ENCODE measurements at regions not wholly inside any gene's neighbourhood (a gene's known extent, or its start where the extent isn't known, plus 50 kb on each side); places are given as distances from the start of the nearest gene placed in this dataset.

GRCh38 chr4:181216501-181216900, 1026.7 kb upstream of the TENM3 start:
- Histone ChIP-seq H3K4me2 (ENCODE audit: low read length, poor library complexity, severe bottlenecking) (no peak overlapping the region), H3K27ac (ENCODE audit: low read length, poor library complexity, severe bottlenecking) (no peak overlapping the region), H2AK5ac (ENCODE audit: low read length, severe bottlenecking) (no peak overlapping the region), H4K8ac (ENCODE audit: low read length) (no peak overlapping the region), H2AFZ (ENCODE audit: low read depth, low read length) (no peak overlapping the region), H3K23ac (ENCODE audit: low read length in 2 of 2) (no peak overlapping the region), H3K27me3 (ENCODE audit: control insufficient read depth in 1 of 2, insufficient read depth in 1 of 2, low read length in 2 of 2) (no peaks in the 10 kb centered on the region), H2BK12ac (ENCODE audit: low read length in 2 of 2) (no peak overlapping the region), H3K4ac (ENCODE audit: low read depth in 1 of 2, low read length in 2 of 2) (no peak overlapping the region), H3K9ac (ENCODE audit: low read length) (no peak overlapping the region), H3K79me1 (replicated peaks; ENCODE audit: low read length, poor library complexity, severe bottlenecking) (no peaks in the 10 kb centered on the region), H2BK5ac (ENCODE audit: low read depth, low read length, poor library complexity, severe bottlenecking) (no peak overlapping the region), H2BK120ac (ENCODE audit: low read depth, low read length) (no peak overlapping the region), H3K36me3 (ENCODE audit: control insufficient read depth in 1 of 2, insufficient read depth in 2 of 2, low read depth in 1 of 2, low read length in 2 of 2) (no peaks in the 10 kb centered on the region), H3K18ac (ENCODE audit: low read depth in 1 of 2, low read length in 2 of 2) (no peak overlapping the region), H3K9me3 (ENCODE audit: control insufficient read depth, low read length) (no peaks in the 10 kb centered on the region), H4K91ac (ENCODE audit: low read length) (no peak overlapping the region), H3K14ac (ENCODE audit: low read length in 2 of 2) (no peak overlapping the region), H3K4me1 (ENCODE audit: control insufficient read depth, insufficient read depth, low read depth, low read length) (no peaks in the 10 kb centered on the region), H3K4me3 (ENCODE audit: insufficient read depth in 1 of 2, low read depth in 1 of 2, low read length in 2 of 2) (no peak overlapping the region), H2BK15ac (ENCODE audit: low read depth, poor library complexity, severe bottlenecking) (no peak overlapping the region)
- WGBS = no CpG with 5 or more reads among the region's 2 CpGs
- DNase-seq = no peak

- no peak overlapping the region for H3K23ac ChIP-seq (ENCODE audit: low read length in 2 of 2)
- H2AFZ ChIP-seq (ENCODE audit: low read depth, low read length) = no peak overlapping the region
- H4K8ac ChIP-seq (ENCODE audit: low read length) = no peak overlapping the region
- no peak overlapping the region for H4K91ac ChIP-seq (ENCODE audit: low read length)
- H3K4me1 ChIP-seq (ENCODE audit: control insufficient read depth, insufficient read depth, low read depth, low read length) = no peaks in the 10 kb centered on the region
- H3K4me3 ChIP-seq (ENCODE audit: insufficient read depth in 1 of 2, low read depth in 1 of 2, low read length in 2 of 2) = no peak overlapping the region
- H3K4ac ChIP-seq (ENCODE audit: low read depth in 1 of 2, low read length in 2 of 2) = no peak overlapping the region
- H2BK120ac ChIP-seq (ENCODE audit: low read depth, low read length) = no peak overlapping the region
- H3K4me2 ChIP-seq (ENCODE audit: low read length, poor library complexity, severe bottlenecking) = no peak overlapping the region
- WGBS = 63% methylated on average over 3 of the region's 3 CpGs
- H2AK5ac ChIP-seq (ENCODE audit: low read length, severe bottlenecking) = no peak overlapping the region
- no peaks in the 10 kb centered on the region for H3K27me3 ChIP-seq (ENCODE audit: control insufficient read depth in 1 of 2, insufficient read depth in 1 of 2, low read length in 2 of 2)
- no peaks in the 10 kb centered on the region for H3K36me3 ChIP-seq (ENCODE audit: control insufficient read depth in 1 of 2, insufficient read depth in 2 of 2, low read depth in 1 of 2, low read length in 2 of 2)
- no peaks in the 10 kb centered on the region for H3K79me1 ChIP-seq (replicated peaks; ENCODE audit: low read length, poor library complexity, severe bottlenecking)
- H3K14ac ChIP-seq (ENCODE audit: low read length in 2 of 2) = no peak overlapping the region
- H3K9ac ChIP-seq (ENCODE audit: low read length) = no peak overlapping the region
- H2BK5ac ChIP-seq (ENCODE audit: low read depth, low read length, poor library complexity, severe bottlenecking) = no peak overlapping the region
- no peak overlapping the region for H2BK12ac ChIP-seq (ENCODE audit: low read length in 2 of 2)
- no peak overlapping the region for H2BK15ac ChIP-seq (ENCODE audit: low read depth, poor library complexity, severe bottlenecking)
- no peak overlapping the region for H3K27ac ChIP-seq (ENCODE audit: low read length, poor library complexity, severe bottlenecking)
- no peaks in the 10 kb centered on the region for H3K9me3 ChIP-seq (ENCODE audit: control insufficient read depth, low read length)
- DNase-seq = no peak
- no peak overlapping the region for H3K18ac ChIP-seq (ENCODE audit: low read depth in 1 of 2, low read length in 2 of 2)
Observed at GRCh38 chr4:181219783-181220416, 1023.3 kb upstream of the TENM3 start.

GRCh38 chr4:181224852-181225251, 1018.4 kb upstream of the TENM3 start:
- H2AFZ ChIP-seq (ENCODE audit: low read depth, low read length) = no peak overlapping the region
- H4K8ac ChIP-seq (ENCODE audit: low read length) = no peak overlapping the region
- no peaks in the 10 kb centered on the region for H3K9me3 ChIP-seq (ENCODE audit: control insufficient read depth, low read length)
- H3K14ac ChIP-seq (ENCODE audit: low read length in 2 of 2) = no peak overlapping the region
- H4K91ac ChIP-seq (ENCODE audit: low read length) = no peak overlapping the region
- no peak overlapping the region for H3K18ac ChIP-seq (ENCODE audit: low read depth in 1 of 2, low read length in 2 of 2)
- no peaks in the 10 kb centered on the region for H3K79me1 ChIP-seq (replicated peaks; ENCODE audit: low read length, poor library complexity, severe bottlenecking)
- no peaks in the 10 kb centered on the region for H3K4me1 ChIP-seq (ENCODE audit: control insufficient read depth, insufficient read depth, low read depth, low read length)
- H3K4me2 ChIP-seq (ENCODE audit: low read length, poor library complexity, severe bottlenecking) = no peak overlapping the region
- H3K36me3 ChIP-seq (ENCODE audit: control insufficient read depth in 1 of 2, insufficient read depth in 2 of 2, low read depth in 1 of 2, low read length in 2 of 2) = no peaks in the 10 kb centered on the region
- H2BK15ac ChIP-seq (ENCODE audit: low read depth, poor library complexity, severe bottlenecking) = no peak overlapping the region
- no peaks in the 10 kb centered on the region for H3K27me3 ChIP-seq (ENCODE audit: control insufficient read depth in 1 of 2, insufficient read depth in 1 of 2, low read length in 2 of 2)
- H2BK12ac ChIP-seq (ENCODE audit: low read length in 2 of 2) = no peak overlapping the region
- no peak overlapping the region for H3K27ac ChIP-seq (ENCODE audit: low read length, poor library complexity, severe bottlenecking)
- WGBS = 76% methylated on average over 4 of the region's 4 CpGs
- no peak overlapping the region for H2BK5ac ChIP-seq (ENCODE audit: low read depth, low read length, poor library complexity, severe bottlenecking)
- no peak overlapping the region for H2AK5ac ChIP-seq (ENCODE audit: low read length, severe bottlenecking)
- no peak overlapping the region for H3K4me3 ChIP-seq (ENCODE audit: insufficient read depth in 1 of 2, low read depth in 1 of 2, low read length in 2 of 2)
- no peak overlapping the region for H3K4ac ChIP-seq (ENCODE audit: low read depth in 1 of 2, low read length in 2 of 2)
- no peak for DNase-seq
- no peak overlapping the region for H3K23ac ChIP-seq (ENCODE audit: low read length in 2 of 2)
- H2BK120ac ChIP-seq (ENCODE audit: low read depth, low read length) = no peak overlapping the region
- H3K9ac ChIP-seq (ENCODE audit: low read length) = no peak overlapping the region

- WGBS = 41% methylated on average over 6 of the region's 10 CpGs
- H3K27ac ChIP-seq (ENCODE audit: low read length, poor library complexity, severe bottlenecking) = no peak overlapping the region
Observed at GRCh38 chr4:181225616-181226261, 1017.5 kb upstream of the TENM3 start.

More at GRCh38 chr4:181225616-181226261, 1017.5 kb upstream of the TENM3 start:
- no peak overlapping the region for H3K18ac ChIP-seq (ENCODE audit: low read depth in 1 of 2, low read length in 2 of 2)
- no peak overlapping the region for H3K4ac ChIP-seq (ENCODE audit: low read depth in 1 of 2, low read length in 2 of 2)
- no peak overlapping the region for H3K4me3 ChIP-seq (ENCODE audit: insufficient read depth in 1 of 2, low read depth in 1 of 2, low read length in 2 of 2)
- H2BK5ac ChIP-seq (ENCODE audit: low read depth, low read length, poor library complexity, severe bottlenecking) = no peak overlapping the region
- no peaks in the 10 kb centered on the region for H3K36me3 ChIP-seq (ENCODE audit: control insufficient read depth in 1 of 2, insufficient read depth in 2 of 2, low read depth in 1 of 2, low read length in 2 of 2)
- no peak overlapping the region for H3K14ac ChIP-seq (ENCODE audit: low read length in 2 of 2)
- no peak overlapping the region for H3K9ac ChIP-seq (ENCODE audit: low read length)
- DNase-seq = no peak
- H4K91ac ChIP-seq (ENCODE audit: low read length) = no peak overlapping the region
- no peak overlapping the region for H2BK120ac ChIP-seq (ENCODE audit: low read depth, low read length)
- H3K23ac ChIP-seq (ENCODE audit: low read length in 2 of 2) = no peak overlapping the region
- H2BK12ac ChIP-seq (ENCODE audit: low read length in 2 of 2) = no peak overlapping the region
- no peak overlapping the region for H2AK5ac ChIP-seq (ENCODE audit: low read length, severe bottlenecking)
- H3K79me1 ChIP-seq (replicated peaks; ENCODE audit: low read length, poor library complexity, severe bottlenecking) = no peaks in the 10 kb centered on the region
- no peak overlapping the region for H2BK15ac ChIP-seq (ENCODE audit: low read depth, poor library complexity, severe bottlenecking)
- H4K8ac ChIP-seq (ENCODE audit: low read length) = no peak overlapping the region
- no peak overlapping the region for H2AFZ ChIP-seq (ENCODE audit: low read depth, low read length)
- H3K27me3 ChIP-seq (ENCODE audit: control insufficient read depth in 1 of 2, insufficient read depth in 1 of 2, low read length in 2 of 2) = no peaks in the 10 kb centered on the region
- no peaks in the 10 kb centered on the region for H3K9me3 ChIP-seq (ENCODE audit: control insufficient read depth, low read length)
- H3K4me1 ChIP-seq (ENCODE audit: control insufficient read depth, insufficient read depth, low read depth, low read length) = no peaks in the 10 kb centered on the region
- H3K4me2 ChIP-seq (ENCODE audit: low read length, poor library complexity, severe bottlenecking) = no peak overlapping the region

Data from mesenchymal stem cell (in vitro differentiated cells and primary cell).